WERI-Rb-1 (cell line): ENCODE measurements at regions not wholly inside any gene's neighbourhood (a gene's known extent, or its start where the extent isn't known, plus 50 kb on each side); places are given as distances from the start of the nearest gene placed in this dataset.

Experiments used
- DNase-seq: peaks from one replicate; pipeline ENCODE4 v3.0.0-alpha.2; 2020
- H3K27ac ChIP-seq: fragments of 250-450 bp; sonication (Bioruptor Pico); 2 replicates; pipeline ENCODE4 v1.5.1; 2020; ENCODE audit warnings: mild to moderate bottlenecking, moderate library complexity
- H3K27me3 ChIP-seq: fragments of 250-450 bp; sonication (Bioruptor Pico); 2 replicates; pipeline ENCODE4 v1.5.1; 2021; ENCODE audit warnings: mild to moderate bottlenecking, low read depth, moderate library complexity; ENCODE audit not compliant: insufficient read depth, severe bottlenecking
- H3K36me3 ChIP-seq: fragments of 250-450 bp; sonication (Bioruptor Pico); 2 replicates; pipeline ENCODE4 v1.5.1; 2020; ENCODE audit warnings: mild to moderate bottlenecking, moderate library complexity
- H3K4me3 ChIP-seq: 2 replicates; pipeline ENCODE4 v1.5.1; 2011; ENCODE audit warnings: low read depth, mild to moderate bottlenecking, control low read depth, low read length
- H3K9me3 ChIP-seq: fragments of 250-450 bp; sonication (Bioruptor Pico); 2 replicates; pipeline ENCODE4 v1.5.1; 2021; ENCODE audit warnings: mild to moderate bottlenecking, moderate library complexity; ENCODE audit not compliant: severe bottlenecking
- TF ChIP-seq, protein P1 (sequence below): IDR thresholded peaks from 2 replicates; pipeline ENCODE4 v1.5.1; 2011; ENCODE audit warnings: low read depth, mild to moderate bottlenecking, control low read depth, inconsistent platforms, low read length

DNA sequence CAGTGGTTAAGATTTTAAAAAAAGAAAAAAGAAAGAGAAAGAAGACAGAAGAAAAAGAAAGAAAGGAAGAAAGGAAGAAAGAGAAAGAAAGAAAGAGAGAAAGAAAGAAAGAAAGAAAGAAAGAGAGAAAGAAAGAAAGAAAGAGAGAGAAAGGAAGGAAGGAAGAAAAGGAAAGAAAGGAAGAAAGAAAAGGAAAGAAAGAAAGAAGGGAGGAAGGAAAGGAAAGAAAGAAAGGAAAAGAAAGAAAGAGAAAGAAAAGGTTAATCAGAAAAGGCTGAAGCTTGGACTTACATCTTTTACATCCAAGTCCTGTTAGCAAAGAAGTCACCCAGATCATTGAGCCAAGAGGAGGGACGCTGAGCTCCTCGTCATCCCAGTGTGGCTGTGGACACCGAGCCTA, 70.0 kb downstream of the IRX2 start:
- Histone ChIP-seq H3K27ac (no peak overlapping the region), H3K4me3 (no peak overlapping the region), H3K27me3 (no peaks in the 10 kb centered on the region), H3K9me3 (peaks cover 4% of the 10 kb centered on the region), H3K36me3 (no peaks in the 10 kb centered on the region)
- no peak for DNase-seq
- TF ChIP-seq, protein P1, sequence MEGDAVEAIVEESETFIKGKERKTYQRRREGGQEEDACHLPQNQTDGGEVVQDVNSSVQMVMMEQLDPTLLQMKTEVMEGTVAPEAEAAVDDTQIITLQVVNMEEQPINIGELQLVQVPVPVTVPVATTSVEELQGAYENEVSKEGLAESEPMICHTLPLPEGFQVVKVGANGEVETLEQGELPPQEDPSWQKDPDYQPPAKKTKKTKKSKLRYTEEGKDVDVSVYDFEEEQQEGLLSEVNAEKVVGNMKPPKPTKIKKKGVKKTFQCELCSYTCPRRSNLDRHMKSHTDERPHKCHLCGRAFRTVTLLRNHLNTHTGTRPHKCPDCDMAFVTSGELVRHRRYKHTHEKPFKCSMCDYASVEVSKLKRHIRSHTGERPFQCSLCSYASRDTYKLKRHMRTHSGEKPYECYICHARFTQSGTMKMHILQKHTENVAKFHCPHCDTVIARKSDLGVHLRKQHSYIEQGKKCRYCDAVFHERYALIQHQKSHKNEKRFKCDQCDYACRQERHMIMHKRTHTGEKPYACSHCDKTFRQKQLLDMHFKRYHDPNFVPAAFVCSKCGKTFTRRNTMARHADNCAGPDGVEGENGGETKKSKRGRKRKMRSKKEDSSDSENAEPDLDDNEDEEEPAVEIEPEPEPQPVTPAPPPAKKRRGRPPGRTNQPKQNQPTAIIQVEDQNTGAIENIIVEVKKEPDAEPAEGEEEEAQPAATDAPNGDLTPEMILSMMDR: no peak

DNA sequence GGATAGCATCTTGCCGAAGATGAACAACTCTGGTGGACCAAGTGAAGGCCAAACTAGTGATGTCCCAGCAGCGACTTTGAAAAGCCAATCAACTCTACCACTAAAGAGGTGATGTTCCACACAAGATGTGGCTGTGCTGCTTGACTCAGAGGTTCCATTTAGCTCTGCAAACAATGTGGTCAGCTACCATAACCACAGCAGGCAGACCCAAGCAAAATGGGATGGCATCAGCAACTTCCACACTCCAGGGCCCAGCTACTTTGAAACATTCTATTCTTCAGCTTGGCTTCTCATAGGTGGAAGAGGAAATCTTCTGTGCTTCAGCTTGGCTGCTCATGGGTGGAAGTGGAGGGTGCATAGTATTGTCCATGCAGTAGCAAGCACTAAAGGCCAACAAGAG, 70.5 kb downstream of the IRX2 start:
- H3K27ac ChIP-seq: no peak overlapping the region
- H3K36me3 ChIP-seq: no peaks in the 10 kb centered on the region
- TF ChIP-seq, protein P1: no peak
- peaks cover 4% of the 10 kb centered on the region for H3K9me3 ChIP-seq
- no peak for DNase-seq
- no peaks in the 10 kb centered on the region for H3K27me3 ChIP-seq
- no peak overlapping the region for H3K4me3 ChIP-seq

DNA sequence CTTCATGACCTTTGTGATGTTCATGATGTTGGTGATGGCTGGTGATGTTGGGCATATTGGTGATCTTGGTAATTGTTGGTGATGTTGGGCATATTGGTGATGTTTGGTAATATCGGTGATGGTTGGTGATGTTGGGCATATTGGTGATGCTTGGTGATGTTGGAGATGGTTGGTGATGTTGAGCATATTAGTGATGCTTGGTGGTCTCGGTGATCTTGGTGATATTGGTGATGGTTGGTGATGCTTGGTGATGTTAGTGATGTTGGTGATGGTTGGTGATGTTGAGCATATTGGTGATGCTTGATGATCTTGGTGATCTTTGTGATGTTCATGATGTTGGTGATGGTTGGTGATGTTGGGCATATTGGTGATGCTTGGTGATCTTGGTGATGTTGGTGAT, 73.8 kb downstream of the IRX2 start:
- no peak for DNase-seq
- TF ChIP-seq, protein P1: no peak
- peaks cover 4% of the 10 kb centered on the region for H3K9me3 ChIP-seq

DNA sequence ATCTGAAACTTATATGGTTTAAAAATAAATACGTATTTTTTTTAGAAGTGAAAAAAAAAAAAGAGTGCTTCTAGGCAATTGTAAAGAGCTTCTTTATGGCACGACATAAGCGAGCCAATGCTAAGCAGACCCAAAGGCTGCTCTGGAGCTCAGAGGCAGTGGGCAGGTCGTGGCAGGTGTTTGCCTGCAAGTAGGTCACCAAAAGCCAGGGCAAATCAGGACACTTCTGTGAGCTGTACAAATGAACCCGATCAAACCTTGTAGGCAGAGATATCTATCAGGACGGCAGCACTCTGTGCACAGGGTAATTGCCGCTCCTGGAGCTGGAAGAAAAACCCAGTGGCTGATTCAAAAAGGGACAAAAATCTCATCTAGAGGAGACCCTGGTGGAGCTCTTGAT, 75.9 kb downstream of the IRX2 start:
- 0 out of 2 replicates have a peak overlapping the region, but pooled peaks have one; percentile 25 for H3K27ac ChIP-seq
- H3K27me3 ChIP-seq: no peaks in the 10 kb centered on the region
- H3K4me3 ChIP-seq: 0 out of 2 replicates have a peak overlapping the region, but pooled peaks have one; percentile 6
- peak; percentile 80 for DNase-seq
- TF ChIP-seq, protein P1: no peak
- no peaks in the 10 kb centered on the region for H3K36me3 ChIP-seq
- H3K9me3 ChIP-seq: peaks cover 4% of the 10 kb centered on the region

More for the DNA sequence above, 73.8 kb downstream of the IRX2 start:
- H3K27ac ChIP-seq: no peak overlapping the region
- H3K36me3 ChIP-seq: no peaks in the 10 kb centered on the region
- H3K4me3 ChIP-seq: no peak overlapping the region
- no peaks in the 10 kb centered on the region for H3K27me3 ChIP-seq

DNA sequence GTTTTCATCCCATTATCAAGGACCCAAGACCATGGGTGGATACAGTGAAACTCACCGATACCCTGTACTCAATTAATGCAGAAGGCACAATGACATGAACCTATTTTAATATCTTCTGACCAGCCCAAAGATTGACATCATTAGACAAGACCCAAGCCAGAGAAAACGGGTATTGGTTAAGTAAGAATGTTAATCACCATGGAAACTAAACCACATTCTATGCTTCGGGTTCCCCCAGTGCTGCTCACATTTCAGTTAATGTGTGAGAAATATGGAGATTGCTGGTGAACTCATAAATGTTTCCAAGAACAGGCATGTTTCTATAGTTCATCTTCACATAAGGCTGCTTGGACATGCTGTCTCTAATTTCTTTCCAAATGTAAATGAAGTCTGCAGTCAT, 77.0 kb downstream of the IRX2 start:
- Histone ChIP-seq H3K27me3 (no peaks in the 10 kb centered on the region), H3K27ac (no peak overlapping the region), H3K9me3 (peaks cover 4% of the 10 kb centered on the region), H3K4me3 (no peak overlapping the region), H3K36me3 (no peaks in the 10 kb centered on the region)
- TF ChIP-seq, protein P1: no peak
- DNase-seq: no peak

DNA sequence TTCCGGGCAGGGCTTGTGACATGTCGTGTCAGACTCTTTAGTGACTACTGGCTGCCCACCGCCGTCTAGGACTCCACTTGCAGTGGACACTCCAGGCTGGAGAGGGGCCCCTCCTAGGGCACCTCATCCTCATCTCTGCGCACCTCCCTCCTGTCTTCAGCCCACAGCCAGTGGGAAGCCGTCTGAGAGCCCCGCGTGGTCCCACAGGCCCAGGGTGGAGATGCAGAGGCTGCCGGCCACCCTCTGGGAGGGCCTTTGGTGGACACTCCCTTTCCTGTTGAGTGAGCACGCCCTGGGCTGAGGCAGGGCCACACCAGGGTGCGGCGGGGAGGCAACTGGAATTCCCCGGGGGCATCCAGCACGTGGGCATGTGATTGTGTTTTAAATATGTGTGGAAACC, 80.5 kb downstream of the IRX2 start:
- H3K27ac ChIP-seq: no peak overlapping the region
- H3K9me3 ChIP-seq: no peaks in the 10 kb centered on the region
- H3K27me3 ChIP-seq: no peaks in the 10 kb centered on the region
- H3K4me3 ChIP-seq: no peak overlapping the region
- H3K36me3 ChIP-seq: no peaks in the 10 kb centered on the region
- TF ChIP-seq, protein P1: no peak
- DNase-seq: no peak
